LHCN-M2 (cell line): ENCODE measurements at regions not wholly inside any gene's neighbourhood (a gene's known extent, or its start where the extent isn't known, plus 50 kb on each side); places are given as distances from the start of the nearest gene placed in this dataset.

Source experiments
- DNase-seq: peaks from one replicate; pipeline ENCODE4 v3.0.0-alpha.2; 2012; ENCODE audit warnings: low read depth

GRCh38 chr3:7913283-7913682 is 588.3 kb upstream of the LMCD1 start:
- DNase-seq = no peak

DNA sequence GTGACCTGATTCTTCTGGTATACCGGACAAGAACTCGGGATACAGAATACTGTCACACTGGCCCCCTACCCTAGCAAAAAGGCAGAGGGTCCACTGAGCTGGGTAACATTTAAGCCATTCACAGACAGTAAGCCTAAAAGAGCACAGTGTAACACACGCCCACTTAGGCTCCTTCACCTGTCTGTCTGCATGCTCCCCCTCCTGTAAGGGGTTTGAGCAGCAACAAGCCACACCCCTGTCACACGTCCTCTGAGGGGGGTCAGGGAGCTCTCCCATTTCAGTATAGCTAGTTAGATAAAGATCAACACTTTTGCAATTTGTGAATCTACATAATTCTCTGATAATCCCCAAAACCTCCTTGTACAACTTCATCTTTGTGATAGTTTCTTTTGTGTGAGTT is 586.3 kb upstream of the LMCD1 start:
- DNase-seq = no peak

GRCh38 chr3:7917443-7918151 is 584.0 kb upstream of the LMCD1 start:
- DNase-seq = no peak

GRCh38 chr3:7920211-7920610 is 581.4 kb upstream of the LMCD1 start:
- no peak for DNase-seq

- DNase-seq = no peak
Measured at GRCh38 chr3:7924228-7924627, 577.4 kb upstream of the LMCD1 start.

DNA sequence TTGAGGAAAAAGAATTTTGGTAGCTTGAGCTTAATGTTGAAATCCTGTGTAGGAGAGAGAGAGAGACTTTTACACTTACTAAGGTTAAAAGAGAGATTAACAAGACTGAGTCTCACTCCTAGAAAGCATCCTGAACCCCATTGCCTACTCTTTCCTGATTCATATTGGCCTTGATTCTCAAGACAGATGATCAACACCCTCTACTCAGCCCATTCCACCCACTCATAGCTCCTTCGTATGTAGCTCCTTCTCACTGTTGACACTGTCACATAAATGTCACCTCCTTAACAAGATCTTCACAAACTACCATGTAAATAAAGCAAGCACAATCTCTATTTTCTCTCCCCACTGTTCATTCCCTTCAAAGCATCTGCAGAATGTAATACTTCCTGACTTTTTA is 574.6 kb upstream of the LMCD1 start:
- no peak for DNase-seq

GRCh38 chr3:7927864-7928263 is 573.8 kb upstream of the LMCD1 start:
- DNase-seq = no peak

DNA sequence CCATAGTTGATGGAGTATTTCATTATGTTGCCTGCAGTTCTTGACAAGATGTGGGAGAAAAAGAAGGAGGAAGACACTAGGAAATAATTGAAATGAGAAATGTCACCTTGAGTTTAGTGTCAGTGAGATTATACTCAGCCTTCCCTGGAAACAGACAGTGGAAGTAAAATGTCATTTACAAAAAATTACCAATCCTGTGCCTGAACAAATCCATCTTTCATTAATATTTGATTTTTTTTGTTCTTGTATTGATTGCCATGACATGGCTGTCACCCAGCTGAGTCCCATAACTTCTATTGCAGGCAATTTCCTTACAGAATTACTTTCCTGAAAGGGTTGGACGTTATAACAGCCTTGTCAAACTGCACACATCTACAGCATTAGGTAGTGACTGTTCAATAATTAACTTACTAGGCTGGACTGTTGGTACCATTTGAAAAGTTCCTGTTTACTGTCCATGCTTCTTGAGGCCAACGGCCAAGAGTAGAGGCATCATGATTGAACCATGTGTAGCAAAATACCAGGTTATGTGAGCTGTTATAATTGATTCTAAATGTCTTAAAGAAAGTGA is 572.2 kb upstream of the LMCD1 start:
- DNase-seq = no peak

DNA sequence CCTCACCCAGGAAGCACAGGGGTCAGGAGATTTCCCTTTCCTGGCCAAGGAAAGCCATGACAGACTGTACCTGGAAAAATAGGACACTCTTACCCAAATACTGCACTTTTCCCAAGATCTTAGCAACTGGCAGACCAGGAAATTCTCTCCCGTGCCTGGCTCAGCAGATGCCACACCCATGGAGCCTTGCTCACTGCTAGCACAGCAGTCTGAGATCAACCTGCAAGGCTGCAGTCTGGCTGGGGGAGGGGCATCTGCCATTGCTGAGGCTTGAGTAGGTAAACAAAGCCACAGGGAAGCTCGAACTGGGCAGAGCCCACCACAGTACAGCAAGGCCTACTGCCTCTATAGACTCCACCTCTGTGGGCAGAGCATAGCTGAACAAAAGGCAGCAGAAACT is 567.3 kb upstream of the LMCD1 start:
- DNase-seq = no peak

DNA sequence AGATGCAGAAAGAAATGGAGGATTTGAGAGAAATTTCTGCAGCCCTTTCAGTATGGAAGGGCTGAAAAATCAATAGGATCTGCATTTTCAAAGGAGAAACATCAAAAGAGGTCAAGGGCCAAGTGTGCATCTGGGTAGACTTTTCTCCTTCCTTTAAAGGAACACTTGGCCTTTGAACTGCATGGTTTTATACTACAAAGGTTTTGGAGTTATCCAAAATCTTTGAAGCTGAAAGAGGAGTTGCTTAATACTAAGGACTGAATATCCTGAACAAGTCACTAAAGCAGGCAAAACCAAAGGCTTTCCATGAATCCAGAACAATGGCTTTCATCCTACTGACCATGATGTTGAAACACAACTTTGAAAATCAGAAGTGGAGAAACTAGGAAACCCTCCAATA is 553.7 kb upstream of the LMCD1 start:
- no peak for DNase-seq

GRCh38 chr3:7950890-7951289 is 550.7 kb upstream of the LMCD1 start:
- no peak for DNase-seq

GRCh38 chr3:7953449-7954014 is 548.1 kb upstream of the LMCD1 start:
- no peak for DNase-seq

DNA sequence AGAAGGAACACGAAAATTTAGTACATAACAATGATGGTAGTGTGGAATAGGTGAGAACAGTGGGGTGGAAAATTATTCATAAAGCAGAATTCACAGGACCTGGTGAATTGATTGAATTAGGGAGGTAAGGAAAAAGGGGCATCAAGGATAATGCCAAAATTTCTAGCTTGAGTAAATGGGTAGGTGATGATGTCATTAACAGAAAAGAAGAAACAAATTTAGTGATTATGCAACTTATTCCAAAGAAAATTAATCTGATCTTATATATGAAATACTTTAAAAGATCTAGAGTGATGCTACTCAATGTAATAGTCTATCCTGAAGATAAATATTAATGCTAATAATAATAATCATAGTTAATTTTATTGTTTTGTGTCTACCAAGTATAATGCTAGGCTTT is 544.6 kb upstream of the LMCD1 start:
- DNase-seq = no peak

DNA sequence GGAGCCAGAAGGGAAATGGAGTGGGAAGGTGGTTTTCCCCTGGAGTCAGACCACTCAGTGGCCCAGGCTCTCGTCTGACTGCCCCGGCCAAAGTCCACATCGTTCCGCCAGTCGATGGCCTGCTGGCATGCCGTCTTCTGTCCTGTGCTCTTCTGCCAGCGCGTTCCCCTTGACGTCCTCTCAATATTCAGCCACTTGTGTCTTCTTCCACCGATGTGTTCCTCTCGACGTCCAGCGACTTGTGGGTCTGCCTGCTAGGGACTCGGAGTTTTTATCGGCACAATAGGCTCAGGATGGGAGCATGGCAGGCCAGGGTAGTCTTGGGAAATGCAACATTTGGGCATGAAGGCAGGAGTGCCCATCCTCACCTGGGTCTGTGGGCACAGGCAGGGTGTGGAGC is 542.5 kb upstream of the LMCD1 start:
- no peak for DNase-seq

GRCh38 chr3:7960601-7961000 is 541.0 kb upstream of the LMCD1 start:
- DNase-seq = no peak

- DNase-seq = no peak
Measured at GRCh38 chr3:7962301-7962700, 539.3 kb upstream of the LMCD1 start.

GRCh38 chr3:7964899-7965298 is 536.7 kb upstream of the LMCD1 start:
- DNase-seq = no peak

DNA sequence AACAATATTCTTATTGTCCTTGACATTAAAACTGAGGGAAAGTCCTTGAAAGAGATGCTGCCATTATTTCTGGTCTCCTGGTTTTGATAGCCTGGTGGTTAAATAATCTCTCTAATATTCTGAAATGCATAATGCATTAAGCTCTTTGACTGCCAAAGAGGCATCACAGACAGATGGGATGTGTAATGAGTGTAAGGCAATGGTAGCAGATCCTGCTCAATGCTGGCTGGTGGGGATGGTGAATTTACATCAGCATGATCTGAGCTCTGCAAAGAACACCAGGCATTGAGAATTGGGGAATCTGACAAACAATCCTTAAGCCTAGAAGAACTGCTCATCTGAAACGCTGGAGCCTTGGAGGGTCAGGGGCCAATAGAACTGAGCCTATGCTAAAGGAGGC is 528.6 kb upstream of the LMCD1 start:
- no peak for DNase-seq

GRCh38 chr3:7977245-7978086 is 524.2 kb upstream of the LMCD1 start:
- no peak for DNase-seq

GRCh38 chr3:7978087-7978422 is 523.6 kb upstream of the LMCD1 start:
- no peak for DNase-seq

DNA sequence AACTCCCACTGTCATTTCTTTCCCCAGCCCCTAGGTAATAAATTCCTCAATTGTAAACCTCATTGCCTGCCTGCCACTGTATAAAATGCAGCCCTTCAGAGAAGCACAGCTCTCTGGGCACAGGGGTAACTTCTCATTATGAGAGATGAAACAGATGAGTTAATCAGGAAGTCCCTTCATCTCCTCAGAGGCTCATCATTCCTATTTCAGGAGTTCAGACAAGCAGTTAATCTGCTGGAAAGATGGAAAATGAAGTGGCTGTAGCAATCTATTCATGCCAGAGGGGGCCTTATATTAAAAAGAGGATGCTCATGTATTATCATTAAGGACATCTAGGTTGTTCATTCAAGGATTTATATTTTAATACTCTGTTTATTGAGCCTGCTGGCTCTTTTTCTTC is 519.5 kb upstream of the LMCD1 start:
- DNase-seq = no peak

DNA sequence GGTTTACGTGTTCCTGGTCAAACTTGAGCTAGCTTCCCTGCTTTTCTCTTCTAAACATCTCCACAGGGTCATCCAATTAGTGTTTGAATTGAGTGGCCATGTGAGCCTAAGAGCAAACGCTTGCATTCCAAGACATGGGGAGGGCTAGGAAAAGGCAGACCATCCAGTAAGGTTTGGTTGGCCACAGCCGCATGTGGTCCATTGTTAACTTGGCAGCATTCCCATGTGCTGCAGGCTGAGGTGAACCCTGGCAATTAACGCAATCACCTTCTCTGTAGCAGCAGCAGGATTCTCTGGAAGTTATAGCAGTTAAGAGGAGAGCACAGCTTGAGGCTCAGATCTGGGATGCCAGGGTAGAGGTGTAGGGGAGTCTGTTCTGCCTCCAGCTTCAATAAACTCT is 502.2 kb upstream of the LMCD1 start:
- DNase-seq = no peak

GRCh38 chr3:8001307-8001706 is 500.3 kb upstream of the LMCD1 start:
- no peak for DNase-seq
